Retinal pigment epithelial cell (primary cell): ENCODE measurements at regions not wholly inside any gene's neighbourhood (a gene's known extent, or its start where the extent isn't known, plus 50 kb on each side); places are given as distances from the start of the nearest gene placed in this dataset.

Experiments
- DNase-seq: peaks from one replicate; pipeline ENCODE4 v3.0.0-alpha.2; 2010; ENCODE audit warnings: low read depth
- H3K4me3 ChIP-seq: 2 replicates; pipeline ENCODE4 v1.5.1; 2011; ENCODE audit warnings: mild to moderate bottlenecking, low read length, control low read depth, moderate library complexity
- CTCF ChIP-seq: conservative IDR thresholded peaks from 2 replicates; pipeline ENCODE4 v1.5.1; 2011; ENCODE audit warnings: low read depth, low read length, control low read depth, inconsistent platforms

- H3K4me3 ChIP-seq = no peak overlapping the region
- DNase-seq = no peak
- TF ChIP-seq CTCF = no peak
Measured at GRCh38 chr6:11330413-11330760, 97.9 kb upstream of the NEDD9 start.

- no peak overlapping the region for H3K4me3 ChIP-seq
- no peak for TF ChIP-seq CTCF
- no peak for DNase-seq
Measured at GRCh38 chr6:11329726-11330412, 97.4 kb upstream of the NEDD9 start.

- DNase-seq = no peak
- no peak for TF ChIP-seq CTCF
- H3K4me3 ChIP-seq = no peak overlapping the region
Measured at GRCh38 chr6:11328613-11329247, 96.3 kb upstream of the NEDD9 start.

GRCh38 chr6:11327961-11328360 lies 95.5 kb upstream of the NEDD9 start:
- no peak overlapping the region for H3K4me3 ChIP-seq
- TF ChIP-seq CTCF = no peak
- DNase-seq = no peak

GRCh38 chr6:11326116-11326515 lies 93.6 kb upstream of the NEDD9 start:
- no peak overlapping the region for H3K4me3 ChIP-seq
- TF ChIP-seq CTCF = no peak
- DNase-seq = no peak

- no peak overlapping the region for H3K4me3 ChIP-seq
- no peak for TF ChIP-seq CTCF
- no peak for DNase-seq
Measured at GRCh38 chr6:11324453-11325015, 92.1 kb upstream of the NEDD9 start.
